ENCODE measurements at regions not wholly inside any gene's neighbourhood (a gene's known extent, or its start where the extent isn't known, plus 50 kb on each side); places are given as distances from the start of the nearest gene placed in this dataset.
A peak's percentile ranks its signal among the peaks of the same experiment; 100 is the strongest.

- TF ChIP-seq CTCF (IDR thresholded peaks at IDR 0.05; ENCODE audit: insufficient read depth, low read length, severe bottlenecking), result no peak
- Histone ChIP-seq H3K27me3 (ENCODE audit: control insufficient read depth, insufficient read depth, low read length) (no peaks in the 10 kb centered on the region), H3K4me3 (ENCODE audit: low read depth, low read length) (no peak overlapping the region), H3K36me3 (ENCODE audit: control insufficient read depth, insufficient read depth, low read length) (no peaks in the 10 kb centered on the region)
- FAIRE-seq (no peak), DNase-seq (ENCODE audit: low read depth) (no peak)
Observed at GRCh38 chr5:39970117-39970798, 545.5 kb upstream of the DAB2 start.

- Histone ChIP-seq H3K27me3 (ENCODE audit: control insufficient read depth, insufficient read depth, low read length) (no peaks in the 10 kb centered on the region), H3K4me3 (ENCODE audit: low read depth, low read length) (no peak overlapping the region), H3K36me3 (ENCODE audit: control insufficient read depth, insufficient read depth, low read length) (no peaks in the 10 kb centered on the region)
- DNase-seq (ENCODE audit: low read depth), result no peak
- FAIRE-seq, result no peak
- TF ChIP-seq CTCF (IDR thresholded peaks at IDR 0.05; ENCODE audit: insufficient read depth, low read length, severe bottlenecking), result no peak
Observed at GRCh38 chr5:39968381-39968780, 543.6 kb upstream of the DAB2 start.

- DNase-seq (ENCODE audit: low read depth) (no peak), FAIRE-seq (no peak)
- H3K36me3 ChIP-seq (ENCODE audit: control insufficient read depth, insufficient read depth, low read length), result no peaks in the 10 kb centered on the region
- no peaks in the 10 kb centered on the region for H3K27me3 ChIP-seq (ENCODE audit: control insufficient read depth, insufficient read depth, low read length)
- no peak for TF ChIP-seq CTCF (IDR thresholded peaks at IDR 0.05; ENCODE audit: insufficient read depth, low read length, severe bottlenecking)
- H3K4me3 ChIP-seq (ENCODE audit: low read depth, low read length), result no peak overlapping the region
Observed at GRCh38 chr5:39955156-39955555, 530.4 kb upstream of the DAB2 start.

- FAIRE-seq, result no peak
- Histone ChIP-seq H3K27me3 (ENCODE audit: control insufficient read depth, insufficient read depth, low read length) (no peaks in the 10 kb centered on the region), H3K36me3 (ENCODE audit: control insufficient read depth, insufficient read depth, low read length) (no peaks in the 10 kb centered on the region), H3K4me3 (ENCODE audit: low read depth, low read length) (no peak overlapping the region)
- TF ChIP-seq CTCF (IDR thresholded peaks at IDR 0.05; ENCODE audit: insufficient read depth, low read length, severe bottlenecking), result no peak
- no peak for DNase-seq (ENCODE audit: low read depth)
Observed at GRCh38 chr5:39951070-39951469, 526.3 kb upstream of the DAB2 start.

- Histone ChIP-seq H3K4me3 (ENCODE audit: low read depth, low read length) (no peak overlapping the region), H3K27me3 (ENCODE audit: control insufficient read depth, insufficient read depth, low read length) (no peaks in the 10 kb centered on the region), H3K36me3 (ENCODE audit: control insufficient read depth, insufficient read depth, low read length) (no peaks in the 10 kb centered on the region)
- FAIRE-seq, result no peak
- peak; percentile 51 for TF ChIP-seq CTCF (IDR thresholded peaks at IDR 0.05; ENCODE audit: insufficient read depth, low read length, severe bottlenecking)
- peak; percentile 63 for DNase-seq (ENCODE audit: low read depth)
Observed at GRCh38 chr5:39948867-39949468, 524.2 kb upstream of the DAB2 start.

- TF ChIP-seq CTCF (IDR thresholded peaks at IDR 0.05; ENCODE audit: insufficient read depth, low read length, severe bottlenecking), result no peak
- FAIRE-seq, result peak; percentile 52
Observed at GRCh38 chr5:39948341-39948740, 523.6 kb upstream of the DAB2 start.

More at GRCh38 chr5:39948341-39948740, 523.6 kb upstream of the DAB2 start:
- Histone ChIP-seq H3K4me3 (ENCODE audit: low read depth, low read length) (no peak overlapping the region), H3K27me3 (ENCODE audit: control insufficient read depth, insufficient read depth, low read length) (no peaks in the 10 kb centered on the region), H3K36me3 (ENCODE audit: control insufficient read depth, insufficient read depth, low read length) (no peaks in the 10 kb centered on the region)
- peak; percentile 3 for DNase-seq (ENCODE audit: low read depth)

Measured in bronchial epithelial cell (primary cell).